HG02759 (cell line): ENCODE measurements at regions not wholly inside any gene's neighbourhood (a gene's known extent, or its start where the extent isn't known, plus 50 kb on each side); places are given as distances from the start of the nearest gene placed in this dataset.

Source experiments
- ATAC-seq: cut with Tn5 transposase; IDR thresholded peaks from one replicate; pipeline ENCODE4 v1.9.1; 2021; ENCODE audit warnings: mild to moderate bottlenecking, moderate library complexity; ENCODE audit not compliant: unreplicated experiment

- ATAC-seq: no peak
Observed at GRCh38 chr3:63193647-63194046, 84.5 kb upstream of the SYNPR start.

GRCh38 chr3:63199606-63200005 is 78.5 kb upstream of the SYNPR start:
- no peak for ATAC-seq

- ATAC-seq: no peak
Observed at GRCh38 chr3:63202529-63202928, 75.6 kb upstream of the SYNPR start.

- no peak for ATAC-seq
Observed at GRCh38 chr3:63207066-63207590, 71.0 kb upstream of the SYNPR start.

GRCh38 chr3:63228087-63228486 is 50.0 kb upstream of the SYNPR start:
- no peak for ATAC-seq
